GM19438 (cell line): ENCODE measurements at regions not wholly inside any gene's neighbourhood (a gene's known extent, or its start where the extent isn't known, plus 50 kb on each side); places are given as distances from the start of the nearest gene placed in this dataset.
"Not testable (repeated sequence)": the region's sequence is repeated elsewhere in the genome, so short reads cannot be mapped to it uniquely, and the experiment has no call there.

ENCODE experiments used
- ATAC-seq: cut with Tn5 transposase; IDR thresholded peaks from one replicate; pipeline ENCODE4 v1.9.1; 2021; ENCODE audit warnings: low read depth; ENCODE audit not compliant: unreplicated experiment

DNA sequence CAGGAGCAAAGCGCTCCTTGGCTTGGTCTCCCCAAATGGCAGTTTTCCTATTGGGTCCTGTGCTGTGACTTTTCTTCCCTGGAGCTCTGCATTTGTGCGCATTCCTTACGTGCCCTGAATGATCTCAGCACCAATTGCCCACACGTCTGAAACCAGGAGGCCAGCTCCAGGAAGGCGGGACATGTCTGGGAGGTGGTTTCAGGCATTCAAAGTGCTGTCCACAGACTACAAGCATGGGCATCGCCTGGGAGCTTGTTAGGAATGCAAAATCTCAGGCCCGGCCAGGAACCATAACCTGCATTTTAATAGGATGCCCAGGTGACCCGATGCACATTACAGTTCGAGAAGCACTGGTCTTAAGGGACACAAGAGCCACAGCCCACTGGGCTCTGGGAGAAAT lies 239.6 kb downstream of the ANKRD60 start:
- ATAC-seq, result no peak

DNA sequence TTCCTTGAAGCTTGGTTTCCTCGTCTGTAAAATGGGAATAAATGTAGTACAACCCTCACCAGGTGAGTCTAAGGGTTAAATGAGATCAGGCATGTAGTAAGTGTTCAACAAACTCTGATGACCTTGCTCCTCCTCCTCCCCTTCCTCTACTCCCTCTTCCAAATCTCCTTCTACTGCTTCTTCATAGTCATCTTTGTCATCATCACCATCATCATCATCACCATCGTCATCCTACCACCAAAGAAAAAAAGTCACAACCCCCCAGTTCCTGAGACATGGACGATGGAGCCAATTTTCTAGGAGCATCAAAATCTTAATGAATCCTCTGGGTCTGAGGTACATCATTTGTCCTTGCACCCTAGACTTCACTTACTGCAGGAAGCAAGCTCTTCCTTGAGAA lies 240.0 kb downstream of the ANKRD60 start:
- no peak for ATAC-seq

DNA sequence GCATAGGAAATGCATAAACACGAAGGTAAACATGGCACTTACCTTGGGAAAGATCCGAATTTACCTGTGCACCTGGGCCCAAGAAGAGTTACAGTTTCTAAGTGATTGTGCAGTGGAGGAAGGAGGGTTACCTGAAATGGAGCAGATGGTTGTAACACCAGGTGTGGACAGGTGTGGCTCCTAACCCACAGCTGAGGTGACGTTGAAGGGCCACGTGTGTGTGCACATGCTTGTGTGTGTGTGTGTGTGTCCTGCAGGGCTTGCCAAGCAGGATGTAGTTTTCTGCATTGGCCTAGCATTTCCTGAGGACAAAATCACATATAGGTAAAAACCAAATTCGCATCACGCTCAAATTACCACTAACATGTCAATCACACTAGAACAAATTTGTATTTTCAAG lies 240.8 kb downstream of the ANKRD60 start:
- no peak for ATAC-seq

DNA sequence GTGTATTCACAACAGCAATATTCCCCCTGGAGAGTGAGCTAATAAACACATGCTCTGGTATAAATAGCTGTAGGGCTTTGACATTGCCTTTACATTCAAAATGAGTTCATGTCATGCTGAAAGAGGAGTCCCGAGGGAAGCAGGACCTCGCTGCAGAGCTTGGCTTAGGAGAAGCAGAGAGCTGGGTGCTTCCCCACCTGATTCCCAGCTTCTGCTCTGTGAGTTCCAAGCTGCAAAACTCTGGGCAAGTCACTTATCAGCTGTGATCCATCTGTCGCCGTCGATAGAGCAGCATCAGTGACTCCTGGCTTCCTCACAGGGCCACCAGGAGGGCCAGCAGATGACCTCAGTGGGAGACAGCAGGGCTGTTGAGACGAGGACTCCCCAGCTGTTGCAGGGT lies 241.8 kb downstream of the ANKRD60 start:
- no peak for ATAC-seq

DNA sequence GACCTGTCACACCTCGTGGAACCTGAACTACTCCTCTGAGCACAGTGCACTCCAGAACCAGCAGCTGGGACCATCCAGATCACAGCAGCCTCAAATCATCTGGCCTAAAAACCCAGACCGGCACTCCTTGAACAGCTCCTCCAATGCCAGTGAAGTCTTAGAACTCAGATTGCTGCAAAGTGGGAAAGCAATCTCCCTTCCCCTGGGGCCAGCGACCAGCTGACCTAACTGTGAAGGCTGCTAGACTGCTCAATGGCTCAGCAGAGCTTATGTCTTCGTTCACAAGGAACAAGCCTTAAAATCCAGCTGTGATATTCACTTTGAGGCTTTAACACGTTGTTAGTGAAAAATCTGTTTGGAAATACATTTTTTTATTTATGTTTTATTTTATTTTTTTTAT lies 243.2 kb downstream of the ANKRD60 start:
- no peak for ATAC-seq

DNA sequence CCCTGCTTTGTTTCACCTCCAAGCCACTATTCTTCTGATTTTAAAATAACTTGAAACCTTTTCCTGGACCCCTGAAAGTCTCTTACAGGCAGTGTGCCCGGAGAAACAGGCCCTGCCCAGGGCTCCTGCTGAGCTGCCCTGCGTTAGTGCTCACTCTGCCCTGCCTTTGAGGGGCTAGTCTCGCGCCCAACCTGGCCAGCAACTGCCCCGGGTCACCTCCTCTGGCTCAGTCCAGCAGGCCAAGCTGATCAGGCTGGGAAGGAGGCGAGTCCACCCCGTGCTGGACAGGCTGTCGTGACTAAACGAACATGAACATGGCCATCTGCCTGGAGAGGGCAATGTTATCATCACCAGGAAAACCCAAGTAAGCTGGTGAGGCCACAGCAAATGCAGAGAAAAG lies 245.4 kb downstream of the ANKRD60 start:
- no peak for ATAC-seq

DNA sequence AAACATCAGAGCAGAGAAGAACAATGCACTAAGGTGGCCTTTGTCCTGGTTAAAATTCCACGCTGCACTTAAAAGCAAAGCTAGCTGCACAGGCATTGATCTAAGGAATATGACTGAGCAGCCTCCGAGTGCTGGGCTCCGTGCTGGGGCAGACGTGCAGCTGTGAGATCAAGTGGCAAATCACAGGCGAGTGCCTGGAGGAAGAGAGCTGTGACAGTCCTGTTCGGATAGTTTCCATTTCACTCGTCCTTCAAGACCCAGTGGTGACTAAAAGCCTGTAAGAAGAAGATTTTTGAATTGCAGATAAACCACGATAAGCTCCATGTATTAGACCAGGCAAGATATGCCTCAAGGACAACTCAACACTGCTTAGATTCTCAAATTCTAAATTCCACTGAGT lies 247.9 kb downstream of the ANKRD60 start:
- no peak for ATAC-seq

DNA sequence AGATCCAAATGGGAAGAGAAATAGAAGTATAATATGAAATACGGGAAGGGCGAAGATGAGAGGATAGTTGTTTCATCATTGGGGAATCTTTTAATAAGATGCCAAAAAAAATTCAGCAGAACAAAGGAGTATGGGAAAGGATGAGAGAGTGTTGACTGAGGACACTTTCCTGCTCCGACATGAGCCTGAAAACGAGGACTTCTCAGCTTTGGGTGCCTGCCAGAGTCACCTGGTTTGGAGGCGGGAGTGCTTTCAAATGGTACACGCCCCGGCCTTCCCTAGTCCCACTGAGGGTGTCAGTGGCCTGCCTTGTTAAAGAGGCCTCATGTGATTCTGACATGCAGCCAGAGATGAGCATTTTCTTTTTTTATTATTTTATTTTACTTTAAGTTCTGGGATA lies 250.9 kb downstream of the ANKRD60 start:
- no peak for ATAC-seq

DNA sequence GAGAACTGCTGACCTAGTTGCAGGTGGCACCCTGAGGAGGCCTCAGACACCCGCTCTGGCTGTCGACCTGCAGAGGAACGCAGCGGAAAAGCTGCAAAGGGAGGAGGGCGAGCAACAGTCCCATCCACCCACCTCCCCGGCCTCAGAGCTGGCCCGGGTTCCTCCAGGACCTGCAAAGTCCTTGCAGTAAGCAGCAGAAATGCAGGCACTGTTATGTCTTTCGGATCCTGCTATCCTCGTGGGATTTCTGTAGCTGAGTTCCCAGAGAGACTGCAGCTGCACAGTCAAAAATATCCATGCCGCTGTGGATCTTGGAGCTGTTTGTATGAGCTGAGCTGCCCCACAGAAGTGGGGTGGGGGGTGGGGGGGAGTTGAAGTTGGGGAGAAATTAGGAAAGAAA lies 251.3 kb downstream of the ANKRD60 start:
- no peak for ATAC-seq

DNA sequence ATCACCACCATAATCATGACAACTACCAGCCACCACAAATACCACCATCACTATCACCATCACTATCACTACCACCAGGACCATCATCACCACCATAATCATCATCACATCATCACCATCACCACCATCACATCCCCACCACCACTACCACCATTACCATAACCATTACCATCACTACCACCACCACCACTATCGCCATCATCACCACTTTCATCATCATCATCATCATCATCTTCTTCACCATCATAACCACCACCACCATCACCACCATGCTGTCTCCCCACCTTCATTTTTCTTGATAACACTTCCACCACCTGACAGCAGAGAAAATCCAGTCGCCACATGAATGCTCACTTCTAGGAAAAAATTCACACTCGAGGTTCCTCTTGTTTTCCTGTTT lies 253.6 kb downstream of the ANKRD60 start:
- ATAC-seq, result no peak

DNA sequence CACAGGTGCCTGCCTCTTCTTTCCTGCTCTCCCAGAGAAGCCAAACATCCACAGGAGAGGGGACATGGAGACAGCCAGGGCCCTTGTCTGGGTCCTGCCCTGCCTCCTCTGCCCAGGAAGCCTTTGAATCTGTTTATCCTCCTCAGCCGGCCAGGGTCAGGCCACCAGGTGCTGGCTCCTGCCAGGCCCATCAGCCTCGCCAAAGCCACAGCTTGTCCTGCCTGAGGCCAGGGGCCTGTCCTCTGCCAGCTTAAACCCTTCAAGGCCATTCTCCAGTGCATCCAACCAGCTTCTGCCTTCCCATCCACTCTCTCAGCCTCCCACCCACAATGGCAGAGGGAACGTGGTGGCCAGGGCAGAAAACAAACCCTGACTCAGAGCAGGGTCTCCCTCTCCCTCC lies 254.6 kb downstream of the ANKRD60 start:
- no peak for ATAC-seq

DNA sequence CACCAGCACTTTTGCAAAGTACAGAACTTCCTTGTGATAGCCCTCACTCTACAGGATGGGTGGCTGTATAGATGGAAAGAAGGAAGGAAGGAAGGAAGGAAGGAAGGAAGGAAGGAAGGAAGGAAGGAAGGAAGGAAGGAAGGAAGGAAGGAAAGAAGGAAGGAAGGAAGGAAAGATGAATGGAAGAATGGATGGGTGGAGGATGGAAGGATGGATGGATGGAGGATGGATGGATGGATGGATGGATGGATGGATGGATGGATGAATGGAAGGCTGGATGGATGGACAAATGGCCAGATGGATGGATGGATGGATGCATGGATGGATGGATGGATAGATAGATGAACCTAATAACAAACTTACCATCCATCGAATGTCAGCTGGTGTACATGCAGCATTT lies 256.9 kb downstream of the ANKRD60 start:
- not testable (repeated sequence) for ATAC-seq

DNA sequence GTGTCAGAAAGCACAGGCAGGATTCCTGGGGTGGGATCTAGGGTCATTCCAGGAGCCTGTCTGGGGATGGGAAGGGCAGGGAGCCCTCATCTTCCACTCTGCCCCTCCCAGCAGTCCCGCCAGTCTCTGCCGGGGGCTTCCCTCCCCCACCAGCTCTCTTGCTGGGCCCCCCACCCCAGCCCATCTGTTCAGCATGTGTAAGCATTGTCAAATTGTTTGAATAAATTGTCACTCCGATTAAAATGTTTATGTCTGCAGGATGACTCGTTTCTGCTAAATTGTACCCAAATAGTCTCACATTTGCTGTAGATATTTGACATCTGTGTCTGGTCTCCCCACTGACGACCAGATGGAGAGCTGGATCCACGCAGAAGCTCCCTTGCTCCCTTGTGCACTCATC lies 257.6 kb downstream of the ANKRD60 start:
- ATAC-seq, result no peak

DNA sequence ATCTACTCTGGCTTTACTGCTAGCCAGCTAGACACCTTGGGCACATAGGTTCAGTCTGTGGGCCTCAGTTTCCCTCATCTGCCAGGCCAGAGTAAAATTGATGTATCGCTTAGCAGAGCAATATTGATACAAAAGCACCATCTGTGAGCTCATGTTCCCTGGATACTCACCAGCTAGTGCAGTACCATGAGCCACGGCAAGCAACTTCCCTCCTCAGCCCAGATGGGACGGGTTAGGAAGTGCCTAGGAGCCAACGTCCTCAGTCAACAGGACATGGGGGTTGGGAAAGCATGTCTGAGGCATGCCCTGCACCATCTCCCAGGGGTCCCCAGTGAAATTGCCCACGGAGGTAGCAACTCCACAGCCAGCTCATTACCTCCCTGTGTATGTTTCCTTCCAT lies 258.3 kb downstream of the ANKRD60 start:
- ATAC-seq, result no peak

DNA sequence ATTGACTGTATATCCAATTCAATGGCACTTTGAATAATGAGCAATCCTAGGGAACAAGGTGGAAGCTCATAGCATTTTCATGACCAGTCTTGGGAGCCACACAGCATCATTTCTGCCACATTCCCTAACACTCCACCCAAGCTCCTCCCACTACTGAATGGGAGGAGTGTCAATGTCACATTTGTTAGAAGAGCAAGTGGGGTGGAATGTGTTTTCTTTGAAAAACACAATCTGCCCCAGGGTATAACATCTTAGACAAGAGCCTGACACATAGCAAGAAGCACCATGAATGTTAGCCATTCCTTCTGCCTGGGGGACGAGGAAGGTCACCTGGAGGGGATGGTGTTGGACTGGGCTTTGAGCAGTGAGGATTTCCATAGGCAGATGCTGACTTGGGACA lies 258.3 kb upstream of the PMEPA1 start:
- no peak for ATAC-seq

DNA sequence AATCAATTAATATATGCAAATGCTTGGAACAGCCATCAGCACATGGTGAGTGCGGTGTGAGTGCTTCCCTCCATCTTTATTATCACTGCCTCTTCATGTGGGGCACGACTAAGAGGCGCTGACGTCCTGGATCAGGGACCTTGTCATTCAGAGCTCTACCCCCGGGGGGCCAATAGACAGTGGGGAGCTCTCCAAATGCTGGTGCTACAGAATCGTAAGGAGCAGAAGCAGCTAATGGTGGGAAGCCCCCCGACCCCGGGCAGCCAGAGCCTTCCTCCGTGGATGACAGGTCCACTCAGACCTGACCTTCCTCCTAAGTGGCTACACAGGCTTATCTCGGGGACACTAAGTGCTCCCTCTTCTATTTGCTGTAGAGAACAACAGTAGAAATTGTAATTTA lies 257.5 kb upstream of the PMEPA1 start:
- ATAC-seq, result no peak

DNA sequence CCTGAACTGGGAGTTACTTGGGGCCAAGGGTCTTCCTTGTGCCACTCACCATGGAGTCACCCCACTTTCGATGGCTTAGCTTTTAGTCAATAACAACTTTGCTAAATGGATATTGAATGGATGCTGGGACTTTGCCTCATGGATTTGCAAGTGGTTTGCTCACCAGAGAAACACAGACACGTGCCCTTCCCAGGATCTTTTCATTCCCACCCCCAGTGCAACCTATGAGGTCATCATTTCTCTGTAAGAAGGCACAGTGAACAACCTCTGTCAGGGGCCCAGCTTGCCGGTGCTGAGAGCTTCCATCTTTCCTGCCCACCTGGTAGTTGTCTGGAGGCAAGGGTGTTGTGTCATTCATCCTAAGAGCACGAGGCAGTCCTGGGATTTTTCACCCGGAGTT lies 256.8 kb upstream of the PMEPA1 start:
- no peak for ATAC-seq

DNA sequence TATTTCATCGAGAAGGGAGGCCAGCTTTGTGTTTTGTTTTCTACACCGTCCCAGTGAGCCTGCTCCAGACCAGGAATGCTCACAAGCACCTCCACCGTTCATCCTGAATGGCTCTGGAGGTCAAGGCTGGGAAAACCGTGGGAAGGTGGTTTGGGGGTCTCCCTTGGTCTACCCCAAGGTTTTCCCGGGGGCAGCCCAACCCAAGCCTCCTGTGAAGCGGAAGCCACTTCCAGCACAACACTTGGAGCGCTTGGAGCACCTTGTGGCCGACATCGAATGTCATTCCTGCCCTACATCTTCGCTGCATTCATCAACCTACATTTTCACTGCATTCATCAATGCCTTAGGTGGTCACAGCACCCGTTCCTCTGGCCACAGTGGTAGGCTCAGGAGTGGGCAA lies 255.6 kb upstream of the PMEPA1 start:
- no peak for ATAC-seq

DNA sequence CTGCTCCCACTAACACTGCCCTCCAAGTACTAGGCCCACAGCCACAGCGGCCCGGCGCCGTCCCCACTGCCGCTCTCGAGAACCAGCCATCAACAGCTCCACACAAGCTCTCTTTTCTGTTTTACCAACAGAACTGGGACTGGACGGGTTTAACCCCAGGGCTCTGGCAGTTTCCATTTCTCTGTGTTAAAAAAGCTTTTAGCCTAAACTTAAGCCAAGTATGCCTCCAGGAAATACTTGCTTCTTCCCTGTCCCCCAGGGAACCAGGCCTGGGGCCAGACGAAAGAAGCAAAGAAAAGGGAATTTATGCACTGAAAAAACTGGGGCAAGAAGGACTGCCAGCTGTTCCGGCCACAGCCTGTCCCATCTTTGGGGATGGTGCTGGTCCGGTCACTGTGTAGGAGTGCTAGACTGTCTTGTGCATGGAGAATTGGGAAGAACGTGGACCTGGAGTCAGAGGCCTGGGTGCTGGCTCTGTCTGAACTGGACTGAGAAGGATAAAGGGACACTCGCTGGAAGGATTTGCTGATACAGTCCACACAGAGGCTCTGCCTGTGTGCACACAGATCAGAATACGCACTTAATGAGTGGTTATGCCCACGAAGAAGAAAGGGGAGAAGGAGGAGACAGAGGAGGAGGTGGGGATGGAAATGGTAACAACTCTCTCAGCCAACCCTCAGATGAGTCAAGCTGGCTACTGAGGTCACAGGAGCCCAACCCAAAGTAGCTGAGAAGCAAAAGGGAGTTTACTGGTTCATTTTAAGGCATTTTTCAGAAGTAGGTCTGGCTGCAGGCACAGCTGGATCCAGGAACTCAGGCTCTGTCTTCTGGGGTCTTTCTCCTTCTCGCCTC lies 254.4 kb upstream of the PMEPA1 start:
- no peak for ATAC-seq

DNA sequence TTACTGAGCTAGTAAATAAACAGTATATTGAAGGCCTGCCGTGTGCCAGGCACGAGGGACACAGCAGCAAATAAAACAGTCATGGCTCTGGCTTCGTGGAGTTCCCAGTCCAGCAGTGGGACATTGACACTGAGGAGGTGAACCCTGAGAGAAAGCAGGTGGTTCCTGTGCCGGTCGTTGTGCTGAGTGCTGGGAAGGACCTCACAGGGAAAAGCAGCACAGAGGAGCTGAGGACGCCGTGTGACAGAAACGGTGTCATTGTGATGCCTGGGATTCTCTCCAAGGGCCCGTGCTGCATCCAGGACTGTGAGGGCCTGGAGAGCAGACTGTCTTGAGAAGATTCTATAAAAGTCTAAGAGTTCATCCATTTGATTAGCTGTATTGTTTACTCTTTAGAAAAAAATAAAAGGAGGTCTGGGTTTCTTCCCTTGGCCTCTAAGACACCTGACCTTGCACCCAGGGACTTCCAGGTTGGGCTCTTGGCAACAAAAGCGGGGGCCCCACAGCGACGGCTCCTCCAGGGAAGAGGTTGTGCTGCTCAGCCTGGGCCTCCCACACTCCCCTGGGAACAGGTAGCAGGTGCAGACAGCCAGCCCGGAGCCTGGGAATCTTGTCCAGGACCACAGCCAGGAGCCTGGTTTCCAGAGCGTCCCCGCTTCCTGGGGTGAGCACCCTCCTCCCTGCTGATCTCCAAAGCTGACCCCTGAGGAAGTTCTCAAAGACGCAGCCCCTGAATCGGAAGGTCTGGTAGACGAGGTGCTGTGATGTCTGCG lies 251.2 kb upstream of the PMEPA1 start:
- no peak for ATAC-seq

DNA sequence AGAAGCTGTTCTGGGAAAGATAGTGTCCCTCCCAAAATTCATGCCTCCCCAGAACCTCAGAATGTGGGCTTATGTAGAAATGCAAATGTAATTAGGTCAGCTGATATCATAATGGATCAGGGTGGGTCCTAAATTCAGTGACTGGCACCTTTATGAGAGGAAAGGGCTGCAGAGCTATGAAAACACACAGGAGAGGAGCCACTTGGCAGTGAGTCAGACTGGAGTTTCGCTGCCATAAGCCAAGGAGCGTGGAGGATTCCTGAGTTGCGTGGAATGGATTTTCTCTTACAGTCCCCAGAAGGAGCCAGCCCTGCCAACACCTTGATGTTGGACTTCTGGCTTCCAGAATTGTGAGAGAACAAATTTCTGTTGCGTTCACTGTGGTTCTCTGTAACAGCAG lies 249.8 kb upstream of the PMEPA1 start:
- no peak for ATAC-seq

DNA sequence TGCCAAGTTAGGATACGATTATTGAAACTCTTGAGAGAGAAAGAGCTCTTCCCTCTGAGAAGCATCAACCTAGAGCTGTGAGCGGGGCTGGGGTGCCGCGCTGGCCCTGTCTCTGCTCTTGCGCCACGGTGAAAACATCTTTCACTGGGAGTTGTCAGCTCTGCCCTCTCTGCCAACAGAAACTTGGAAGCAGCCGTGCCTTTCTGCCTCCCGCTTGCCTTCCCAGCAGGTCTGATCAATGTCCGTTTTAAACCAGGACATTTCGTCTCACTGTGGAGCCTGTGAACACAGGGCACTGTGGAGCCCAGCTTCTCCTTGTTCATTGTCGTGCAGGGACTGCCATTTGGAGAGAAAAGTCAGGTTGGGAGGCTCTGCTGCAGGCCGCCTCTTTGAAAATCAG lies 249.2 kb upstream of the PMEPA1 start:
- ATAC-seq, result no peak
